Vagina (tissue), 2 donors: ENCODE measurements at regions not wholly inside any gene's neighbourhood (a gene's known extent, or its start where the extent isn't known, plus 50 kb on each side); places are given as distances from the start of the nearest gene placed in this dataset.

Experiments
- POLR2A ChIP-seq, 2 donors: fragments of 450-650 bp; IDR thresholded peaks; one replicate each; pipeline ENCODE4 v1.6.1; 2017; ENCODE audit warnings: antibody characterized with exemption in 2 of 2, mild to moderate bottlenecking in 2 of 2, moderate library complexity in 2 of 2
- POLR2AphosphoS5 ChIP-seq, 2 donors: sonication (generic); formaldehyde crosslinking; IDR thresholded peaks; one replicate each; pipeline ENCODE4 v1.9.0; 2017; ENCODE audit warnings: antibody characterized with exemption in 2 of 2, mild to moderate bottlenecking in 2 of 2, low read depth in 1 of 2; ENCODE audit not compliant: insufficient read depth in 1 of 2
- TF ChIP-seq, protein P1 (sequence below), 3 experiments: fragments of 450-650 bp in 2 of 3; fragments of 200-600 bp in 1 of 3; sonication (generic) in 1 of 3; IDR thresholded peaks; one replicate each; pipeline ENCODE4 v1.5.1; 2017 to 2019; ENCODE audit warnings: antibody characterized with exemption in 3 of 3, mild to moderate bottlenecking in 2 of 3, moderate library complexity in 2 of 3

- TF ChIP-seq POLR2A (IDR thresholded peaks at IDR 0.05) (no peak), POLR2AphosphoS5 (IDR thresholded peaks at IDR 0.05; ENCODE audit: insufficient read depth in 1 of 2, low read depth in 1 of 2) (no peak)
- TF ChIP-seq, protein P1, sequence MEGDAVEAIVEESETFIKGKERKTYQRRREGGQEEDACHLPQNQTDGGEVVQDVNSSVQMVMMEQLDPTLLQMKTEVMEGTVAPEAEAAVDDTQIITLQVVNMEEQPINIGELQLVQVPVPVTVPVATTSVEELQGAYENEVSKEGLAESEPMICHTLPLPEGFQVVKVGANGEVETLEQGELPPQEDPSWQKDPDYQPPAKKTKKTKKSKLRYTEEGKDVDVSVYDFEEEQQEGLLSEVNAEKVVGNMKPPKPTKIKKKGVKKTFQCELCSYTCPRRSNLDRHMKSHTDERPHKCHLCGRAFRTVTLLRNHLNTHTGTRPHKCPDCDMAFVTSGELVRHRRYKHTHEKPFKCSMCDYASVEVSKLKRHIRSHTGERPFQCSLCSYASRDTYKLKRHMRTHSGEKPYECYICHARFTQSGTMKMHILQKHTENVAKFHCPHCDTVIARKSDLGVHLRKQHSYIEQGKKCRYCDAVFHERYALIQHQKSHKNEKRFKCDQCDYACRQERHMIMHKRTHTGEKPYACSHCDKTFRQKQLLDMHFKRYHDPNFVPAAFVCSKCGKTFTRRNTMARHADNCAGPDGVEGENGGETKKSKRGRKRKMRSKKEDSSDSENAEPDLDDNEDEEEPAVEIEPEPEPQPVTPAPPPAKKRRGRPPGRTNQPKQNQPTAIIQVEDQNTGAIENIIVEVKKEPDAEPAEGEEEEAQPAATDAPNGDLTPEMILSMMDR (IDR thresholded peaks at IDR 0.05) = no peak
Measured at GRCh38 chr2:136357007-136357380, 239.0 kb upstream of the CXCR4 start.
